ELF-1 (cell line): ENCODE measurements at regions not wholly inside any gene's neighbourhood (a gene's known extent, or its start where the extent isn't known, plus 50 kb on each side); places are given as distances from the start of the nearest gene placed in this dataset.
A peak's percentile ranks its signal among the peaks of the same experiment; 100 is the strongest.

Experiments used
- DNase-seq: peaks from one replicate; pipeline ENCODE4 v3.0.0-alpha.2; 2016; ENCODE audit warnings: low read depth, low spot score

GRCh38 chr1:217090060-217090911 lies 367.1 kb upstream of the ESRRG start:
- DNase-seq = no peak

- DNase-seq = no peak
These were observed 366.3 kb upstream of the ESRRG start for GRCh38 chr1:217089361-217090014.

- DNase-seq = peak; percentile 26
These were observed 365.5 kb upstream of the ESRRG start for GRCh38 chr1:217088521-217089284.

- no peak for DNase-seq
These were observed 364.8 kb upstream of the ESRRG start for GRCh38 chr1:217088011-217088410.

GRCh38 chr1:217079584-217079983 lies 356.4 kb upstream of the ESRRG start:
- no peak for DNase-seq

- no peak for DNase-seq
These were observed 355.7 kb upstream of the ESRRG start for GRCh38 chr1:217078959-217079358.

- peak; percentile 23 for DNase-seq
These were observed 355.0 kb upstream of the ESRRG start for GRCh38 chr1:217078078-217078690.

GRCh38 chr1:217077426-217077825 lies 354.2 kb upstream of the ESRRG start:
- DNase-seq = no peak

GRCh38 chr1:217076902-217077301 lies 353.7 kb upstream of the ESRRG start:
- DNase-seq = no peak

GRCh38 chr1:217072926-217073325 lies 349.7 kb upstream of the ESRRG start:
- DNase-seq = no peak

GRCh38 chr1:217067642-217068041 lies 344.4 kb upstream of the ESRRG start:
- no peak for DNase-seq

GRCh38 chr1:217066794-217067193 lies 343.6 kb upstream of the ESRRG start:
- DNase-seq = no peak

GRCh38 chr1:217063172-217063908 lies 340.1 kb upstream of the ESRRG start:
- no peak for DNase-seq

- DNase-seq = no peak
These were observed 339.4 kb upstream of the ESRRG start for GRCh38 chr1:217062586-217062985.

GRCh38 chr1:217059401-217059800 lies 336.2 kb upstream of the ESRRG start:
- peak; percentile 2 for DNase-seq

GRCh38 chr1:217053676-217054075 lies 330.4 kb upstream of the ESRRG start:
- DNase-seq = no peak

- DNase-seq = no peak
These were observed 329.4 kb upstream of the ESRRG start for GRCh38 chr1:217052626-217053025.

GRCh38 chr1:217052196-217052595 lies 329.0 kb upstream of the ESRRG start:
- no peak for DNase-seq

- no peak for DNase-seq
These were observed 326.5 kb upstream of the ESRRG start for GRCh38 chr1:217049721-217050120.

- no peak for DNase-seq
These were observed 325.9 kb upstream of the ESRRG start for GRCh38 chr1:217049081-217049480.

GRCh38 chr1:217048104-217048707 lies 325.0 kb upstream of the ESRRG start:
- DNase-seq = peak; percentile 63
